IPS-15b (cell line): ENCODE measurements at regions not wholly inside any gene's neighbourhood (a gene's known extent, or its start where the extent isn't known, plus 50 kb on each side); places are given as distances from the start of the nearest gene placed in this dataset.
"Not testable (repeated sequence)": the region's sequence is repeated elsewhere in the genome, so short reads cannot be mapped to it uniquely, and the experiment has no call there.

Source experiments
- H3K27me3 ChIP-seq: one replicate; pipeline ENCODE4 v1.6.1; 2013; ENCODE audit warnings: low read length; ENCODE audit not compliant: control insufficient read depth, insufficient read depth
- H3K36me3 ChIP-seq: one replicate; pipeline ENCODE4 v1.6.1; 2013; ENCODE audit warnings: low read length; ENCODE audit not compliant: control insufficient read depth, insufficient read depth
- H3K4me1 ChIP-seq: one replicate; pipeline ENCODE4 v1.6.1; 2013; ENCODE audit warnings: mild to moderate bottlenecking, low read length; ENCODE audit not compliant: control insufficient read depth, insufficient read depth
- H3K4me3 ChIP-seq: one replicate; pipeline ENCODE4 v1.5.1; 2013; ENCODE audit warnings: low read depth, low read length
- H3K9ac ChIP-seq: one replicate; pipeline ENCODE4 v1.6.1; 2013; ENCODE audit warnings: low read depth, mild to moderate bottlenecking, low read length
- H3K9me3 ChIP-seq: one replicate; pipeline ENCODE4 v1.6.1; 2013; ENCODE audit warnings: mild to moderate bottlenecking, low read length; ENCODE audit not compliant: control insufficient read depth, insufficient read depth

DNA sequence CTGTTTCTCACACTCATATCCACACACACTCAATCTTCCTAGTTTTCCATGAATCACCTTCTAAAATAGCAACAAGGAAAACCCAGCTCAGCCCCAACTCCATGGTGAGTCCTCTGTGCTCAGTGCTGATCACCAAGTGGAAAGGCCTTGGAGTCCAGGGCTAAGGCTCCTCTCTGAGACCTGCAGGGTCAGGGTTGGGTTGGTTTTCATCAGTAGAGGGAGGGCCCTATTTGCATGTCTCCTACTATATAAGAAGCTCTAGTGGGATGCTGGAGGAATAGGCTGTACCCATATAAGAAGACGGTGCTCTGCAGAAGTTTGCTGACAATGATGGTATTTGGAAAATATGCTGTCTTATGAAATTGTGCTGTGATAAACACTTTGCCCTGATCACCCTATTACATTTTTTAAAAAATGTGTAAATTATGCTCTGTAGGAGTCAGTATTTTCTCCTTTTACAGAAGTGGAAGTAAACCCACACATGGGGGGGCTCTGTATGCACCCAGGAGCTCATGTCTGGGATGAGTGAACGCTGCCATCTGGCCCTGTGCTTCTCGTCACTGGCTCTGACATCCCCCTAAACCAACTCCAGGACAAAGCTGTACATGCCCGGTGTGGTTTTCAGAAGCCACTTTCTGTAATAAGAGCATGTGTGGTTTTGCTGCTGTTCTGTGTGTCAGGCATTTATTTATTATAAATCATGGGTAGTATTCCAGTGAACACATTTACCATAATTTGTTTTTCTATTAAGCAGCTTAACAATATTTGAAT lies 536.3 kb downstream of the TMEM121 start:
- Histone ChIP-seq H3K4me1 (no peaks in the 10 kb centered on the region), H3K4me3 (no peak overlapping the region), H3K27me3 (no peaks in the 10 kb centered on the region), H3K36me3 (no peaks in the 10 kb centered on the region), H3K9me3 (peaks cover 48% of the 10 kb centered on the region), H3K9ac (no peak overlapping the region)

DNA sequence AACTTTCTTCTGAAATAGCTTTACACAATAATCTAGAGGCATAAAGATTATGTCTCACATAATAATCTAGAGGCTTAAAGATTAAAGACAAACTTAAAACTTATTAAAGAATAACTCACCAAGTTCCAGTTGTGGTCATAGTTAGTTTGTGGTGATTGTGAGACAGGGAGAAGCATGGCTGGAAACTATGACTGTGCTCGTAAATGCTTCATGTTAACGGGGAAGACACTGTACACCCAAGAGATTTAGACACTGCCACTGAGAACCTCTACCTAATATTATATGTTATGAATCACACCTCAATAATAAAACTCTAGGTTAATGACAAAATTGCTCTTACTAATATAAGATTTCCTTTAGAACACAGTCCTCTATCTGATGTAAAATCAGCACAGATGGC lies 541.6 kb downstream of the TMEM121 start:
- Histone ChIP-seq H3K9me3 (peaks cover 30% of the 10 kb centered on the region), H3K27me3 (no peaks in the 10 kb centered on the region), H3K4me1 (no peaks in the 10 kb centered on the region), H3K9ac (no peak overlapping the region), H3K36me3 (no peaks in the 10 kb centered on the region), H3K4me3 (no peak overlapping the region)

DNA sequence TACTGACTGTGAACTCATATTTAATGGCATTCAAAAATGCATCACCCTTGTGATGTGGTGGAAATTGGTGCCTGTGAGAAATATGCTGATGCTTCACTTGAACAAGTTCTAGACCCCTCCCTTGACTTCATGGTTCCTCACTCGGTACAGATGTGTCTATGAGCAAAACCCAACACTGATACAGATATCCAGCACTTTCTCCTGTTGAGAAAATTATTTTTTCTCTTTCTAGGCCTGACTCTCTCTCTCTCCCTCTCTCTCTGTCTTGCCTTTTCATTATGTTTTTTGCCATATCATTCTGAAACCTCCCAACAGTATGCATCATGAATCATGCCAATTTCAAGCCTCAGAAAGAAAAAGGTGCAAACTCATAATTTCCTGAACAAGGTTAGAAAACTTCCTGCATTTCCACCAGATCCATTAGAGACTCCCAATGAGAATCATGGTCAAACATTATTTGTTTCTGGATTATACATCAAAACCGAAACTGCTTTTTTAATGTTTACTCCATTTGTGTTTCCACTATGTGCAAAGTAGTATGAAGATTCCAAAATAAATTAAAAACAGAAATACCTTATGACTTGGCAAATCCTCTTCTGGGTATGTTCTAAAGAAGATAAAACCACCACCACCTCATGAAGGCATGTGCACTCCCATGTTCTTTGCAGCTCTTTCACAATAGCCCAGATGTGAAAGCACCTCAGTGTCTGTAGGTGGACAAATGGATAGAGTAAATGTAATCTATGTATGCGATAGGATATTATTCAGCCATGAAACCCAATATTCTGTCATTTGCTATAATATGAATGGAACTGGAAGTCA lies 543.6 kb downstream of the TMEM121 start:
- Histone ChIP-seq H3K9me3 (peaks cover 28% of the 10 kb centered on the region), H3K27me3 (no peaks in the 10 kb centered on the region), H3K9ac (no peak overlapping the region), H3K4me3 (no peak overlapping the region), H3K4me1 (no peaks in the 10 kb centered on the region), H3K36me3 (no peaks in the 10 kb centered on the region)

DNA sequence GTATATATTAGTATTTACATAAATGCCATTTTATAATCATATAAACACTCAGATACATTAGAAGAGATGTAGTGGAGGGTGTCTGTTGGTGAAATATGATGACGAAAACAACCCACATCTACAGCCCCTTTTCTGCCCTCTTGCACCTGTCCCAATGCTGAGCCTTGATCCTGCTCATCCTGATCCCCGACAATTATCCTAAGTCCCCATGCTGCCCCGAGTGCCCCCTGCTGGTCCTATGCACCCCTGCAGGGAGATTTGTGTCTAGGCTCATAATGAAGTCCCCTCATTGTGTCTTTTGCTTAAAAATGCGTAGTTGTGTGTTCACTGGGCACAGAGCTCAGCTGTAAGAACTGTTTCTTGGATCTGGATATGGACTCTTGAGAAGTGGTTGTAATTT lies 554.5 kb downstream of the TMEM121 start:
- no peak overlapping the region for H3K4me3 ChIP-seq
- no peak overlapping the region for H3K9ac ChIP-seq
- H3K27me3 ChIP-seq = no peaks in the 10 kb centered on the region
- H3K4me1 ChIP-seq = no peaks in the 10 kb centered on the region
- H3K36me3 ChIP-seq = no peaks in the 10 kb centered on the region
- H3K9me3 ChIP-seq = peaks cover 16% of the 10 kb centered on the region

DNA sequence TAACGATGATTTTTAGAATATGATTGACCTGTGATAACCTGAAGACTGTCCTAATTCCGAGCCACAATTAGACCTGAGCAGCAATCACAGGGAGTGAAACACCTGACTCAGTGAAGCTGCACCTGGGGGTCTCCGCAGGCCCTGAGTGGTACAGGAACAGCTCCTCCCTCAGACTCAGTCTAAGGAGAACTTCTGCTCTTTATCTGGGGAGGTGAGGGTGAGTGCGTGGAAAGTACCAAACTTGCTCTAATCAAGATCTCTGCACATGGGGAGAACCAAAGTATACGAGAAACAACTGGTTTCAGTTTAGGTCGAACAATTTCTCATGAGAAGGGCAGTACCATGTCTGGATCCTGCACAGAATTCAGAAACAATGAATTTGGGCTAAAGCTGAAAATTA lies 555.3 kb downstream of the TMEM121 start:
- H3K36me3 ChIP-seq, H3K4me3 ChIP-seq, H3K9ac ChIP-seq, H3K4me1 ChIP-seq, H3K27me3 ChIP-seq: not testable (repeated sequence)
- H3K9me3 ChIP-seq = peaks cover 13% of the 10 kb centered on the region

DNA sequence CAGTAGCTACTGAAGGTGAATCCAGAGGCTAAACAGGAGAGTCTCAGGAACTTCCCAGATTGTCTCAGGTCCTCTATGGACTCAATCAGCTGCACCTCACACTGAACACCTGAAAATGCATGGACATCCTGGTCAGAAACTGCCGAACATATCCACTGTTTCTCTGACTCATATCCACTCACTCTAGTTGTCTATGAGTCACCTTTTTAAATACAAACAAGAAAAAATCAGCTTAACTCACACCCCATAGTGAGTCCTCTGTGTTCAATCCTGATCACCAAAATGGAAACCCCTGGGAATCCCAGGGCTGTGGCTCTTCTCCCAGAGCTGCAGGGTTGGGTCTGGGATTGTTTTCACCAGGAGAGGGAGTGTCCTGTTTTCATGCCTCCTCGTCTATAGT lies 556.7 kb downstream of the TMEM121 start:
- Histone ChIP-seq H3K9me3 (peaks cover 13% of the 10 kb centered on the region), H3K4me1 (no peaks in the 10 kb centered on the region), H3K27me3 (no peaks in the 10 kb centered on the region), H3K4me3 (no peak overlapping the region), H3K9ac (no peak overlapping the region), H3K36me3 (no peaks in the 10 kb centered on the region)

DNA sequence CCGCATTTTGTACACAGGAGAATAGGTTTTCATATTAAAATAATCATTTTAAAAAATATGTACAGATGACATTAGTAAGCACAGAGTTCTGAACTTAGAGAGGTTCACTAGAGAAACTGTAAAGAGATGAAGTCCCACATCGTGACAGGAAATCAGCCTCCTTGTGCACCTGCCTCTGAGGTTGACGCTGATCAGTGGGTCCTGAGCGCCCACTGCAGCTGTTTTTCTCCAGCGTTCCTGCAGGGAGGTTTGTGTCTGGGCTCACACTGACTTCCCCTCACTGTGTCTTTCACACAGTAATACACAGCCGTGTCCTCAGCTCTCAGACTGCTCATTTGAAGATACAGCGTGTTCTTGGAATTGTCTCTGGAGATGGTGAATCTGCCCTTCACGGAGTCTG lies 561.5 kb downstream of the TMEM121 start:
- Histone ChIP-seq H3K27me3 (no peaks in the 10 kb centered on the region), H3K4me1 (no peaks in the 10 kb centered on the region), H3K9me3 (peaks cover 15% of the 10 kb centered on the region), H3K4me3 (no peak overlapping the region), H3K36me3 (no peaks in the 10 kb centered on the region), H3K9ac (no peak overlapping the region)

DNA sequence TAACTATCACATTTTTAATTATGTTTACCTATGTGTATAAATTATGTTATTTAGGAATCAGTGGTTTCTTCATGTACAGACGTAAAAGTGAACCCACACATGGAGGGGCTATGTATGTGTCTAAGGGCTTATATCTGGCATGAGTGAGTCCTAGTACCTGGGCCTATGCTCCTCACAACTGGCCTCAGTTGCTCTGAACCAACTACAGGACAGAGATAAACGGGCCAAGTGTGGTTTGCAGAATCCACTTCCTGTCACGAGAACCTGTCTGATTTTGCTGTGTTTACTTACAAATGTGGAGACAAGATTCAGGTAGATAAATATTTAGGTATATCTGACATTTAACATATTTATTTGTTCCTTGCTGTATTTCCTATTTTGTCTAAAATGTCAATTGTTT lies 562.5 kb downstream of the TMEM121 start:
- not testable (repeated sequence) for H3K4me3 ChIP-seq, H3K27me3 ChIP-seq, H3K9ac ChIP-seq, H3K4me1 ChIP-seq, H3K36me3 ChIP-seq
- peaks cover 18% of the 10 kb centered on the region for H3K9me3 ChIP-seq

DNA sequence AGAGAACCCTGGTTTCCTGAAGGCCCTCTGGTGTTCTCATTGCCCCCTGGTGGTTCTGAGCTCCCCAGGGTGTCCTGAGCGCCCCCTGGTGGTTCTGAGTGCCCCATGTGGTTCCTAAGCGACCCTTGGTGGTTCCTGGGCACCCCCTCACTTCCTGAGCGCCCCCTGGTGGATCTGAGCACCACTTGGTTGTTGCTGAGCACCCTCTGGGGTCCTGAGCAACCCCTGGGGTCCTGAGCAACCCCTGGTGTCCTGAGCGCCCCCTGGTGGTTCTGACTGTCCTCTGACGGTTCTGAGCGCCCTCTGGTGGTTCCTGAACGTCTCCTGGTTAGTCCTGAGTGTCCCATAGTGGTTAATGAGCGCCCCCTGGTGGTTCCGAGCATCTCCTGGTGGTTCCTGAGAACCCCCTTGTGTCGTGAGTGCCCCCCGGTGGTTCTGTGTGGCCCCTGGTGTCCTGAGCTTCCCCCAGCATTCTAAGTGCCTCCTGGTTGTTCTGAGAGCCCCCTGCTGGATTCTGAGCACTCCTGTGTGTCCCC lies 568.3 kb downstream of the TMEM121 start:
- Histone ChIP-seq H3K9me3 (peaks cover 20% of the 10 kb centered on the region), H3K36me3 (no peaks in the 10 kb centered on the region), H3K4me1 (no peaks in the 10 kb centered on the region), H3K27me3 (no peaks in the 10 kb centered on the region), H3K4me3 (no peak overlapping the region), H3K9ac (no peak overlapping the region)

DNA sequence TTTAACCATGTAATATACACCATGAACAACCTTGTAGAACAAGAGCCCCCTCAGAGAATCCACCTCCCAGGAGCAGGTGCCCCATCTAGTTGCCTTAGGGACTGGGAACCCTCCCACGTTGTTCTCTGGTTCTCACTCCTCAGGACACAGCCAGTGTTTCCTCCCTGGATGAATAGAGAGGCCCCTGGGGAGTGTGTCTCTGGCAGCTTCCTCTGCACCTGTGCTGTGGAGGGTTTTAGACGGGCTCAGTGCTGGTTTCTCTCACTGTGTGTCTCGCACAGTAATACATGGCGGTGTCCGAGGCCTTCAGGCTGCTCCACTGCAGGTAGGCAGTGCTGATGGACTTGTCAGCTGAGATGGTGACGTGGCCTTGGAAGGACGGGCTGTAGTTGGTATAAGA lies 581.3 kb downstream of the TMEM121 start:
- H3K9me3 ChIP-seq = peaks cover 21% of the 10 kb centered on the region
- no peak overlapping the region for H3K4me3 ChIP-seq
- H3K4me1 ChIP-seq = no peaks in the 10 kb centered on the region
- no peak overlapping the region for H3K9ac ChIP-seq
- no peaks in the 10 kb centered on the region for H3K36me3 ChIP-seq
- no peaks in the 10 kb centered on the region for H3K27me3 ChIP-seq

DNA sequence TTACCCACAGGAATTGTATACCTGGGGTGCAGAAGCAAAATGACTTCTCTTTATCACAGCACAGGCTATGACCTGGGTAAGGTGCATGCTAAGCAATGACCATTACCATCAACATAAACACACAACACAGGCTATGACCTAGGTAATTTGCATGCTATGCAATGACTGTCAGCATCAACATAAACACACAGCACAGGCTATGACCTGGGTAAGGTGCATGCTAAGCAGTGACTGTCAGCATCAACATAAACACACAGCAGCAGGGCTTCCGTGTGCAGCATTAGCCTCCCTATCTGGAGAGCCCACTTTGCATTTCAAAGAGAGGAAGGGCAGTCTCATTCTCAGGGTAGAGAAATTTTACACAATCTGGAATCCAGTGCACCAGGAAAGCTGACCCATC lies 583.0 kb downstream of the TMEM121 start:
- Histone ChIP-seq H3K36me3 (no peaks in the 10 kb centered on the region), H3K9me3 (peaks cover 17% of the 10 kb centered on the region), H3K4me1 (no peaks in the 10 kb centered on the region), H3K27me3 (no peaks in the 10 kb centered on the region), H3K9ac (no peak overlapping the region), H3K4me3 (no peak overlapping the region)

DNA sequence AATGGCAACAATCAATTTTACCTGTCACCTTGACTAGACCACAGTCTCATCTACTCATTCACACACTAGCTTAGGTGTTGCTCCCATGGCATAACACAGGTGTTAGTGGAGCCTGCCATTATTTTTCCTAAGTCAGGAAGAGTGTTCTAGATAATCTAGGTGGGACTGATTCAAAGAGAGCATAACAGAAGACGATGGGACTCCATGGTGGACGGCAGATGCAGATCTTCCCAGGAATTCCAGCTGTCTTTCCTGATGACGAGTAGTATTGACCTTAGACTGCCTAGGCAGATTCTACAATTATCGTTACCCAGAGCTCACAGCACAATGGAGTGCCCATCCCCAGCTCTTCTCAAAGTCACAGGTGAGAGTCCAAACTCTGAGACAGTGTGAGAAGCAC lies 589.0 kb downstream of the TMEM121 start:
- H3K4me3 ChIP-seq = no peak overlapping the region
- no peak overlapping the region for H3K9ac ChIP-seq
- no peaks in the 10 kb centered on the region for H3K9me3 ChIP-seq
- no peaks in the 10 kb centered on the region for H3K27me3 ChIP-seq
- no peaks in the 10 kb centered on the region for H3K36me3 ChIP-seq
- H3K4me1 ChIP-seq = no peaks in the 10 kb centered on the region
